ENCODE measurements at regions not wholly inside any gene's neighbourhood (a gene's known extent, or its start where the extent isn't known, plus 50 kb on each side); places are given as distances from the start of the nearest gene placed in this dataset.

GRCh38 chr19:28815257-28815656, 397.7 kb downstream of the UQCRFS1 start:
- TF ChIP-seq EP300 (IDR thresholded peaks at IDR 0.05; ENCODE audit: borderline replicate concordance) (no peak), NFIC (IDR thresholded peaks at IDR 0.05) (no peak), EGR1 (IDR thresholded peaks at IDR 0.05) (no peak), TCF12 (IDR thresholded peaks at IDR 0.05; ENCODE audit: low read depth) (no peak), TAF1 (IDR thresholded peaks at IDR 0.05; ENCODE audit: low read depth) (no peak), CEBPB (IDR thresholded peaks at IDR 0.05) (no peak), RAD21 (IDR thresholded peaks at IDR 0.05; ENCODE audit: low read depth) (no peak), REST (IDR thresholded peaks at IDR 0.05; ENCODE audit: low read depth) (no peak), CREB1 (IDR thresholded peaks at IDR 0.05; ENCODE audit: low read depth) (no peak), FOXM1 (IDR thresholded peaks at IDR 0.05; ENCODE audit: borderline replicate concordance, low read depth) (no peak)

All from Ishikawa (cell line).